ENCODE measurements at regions not wholly inside any gene's neighbourhood (a gene's known extent, or its start where the extent isn't known, plus 50 kb on each side); places are given as distances from the start of the nearest gene placed in this dataset.

DNA sequence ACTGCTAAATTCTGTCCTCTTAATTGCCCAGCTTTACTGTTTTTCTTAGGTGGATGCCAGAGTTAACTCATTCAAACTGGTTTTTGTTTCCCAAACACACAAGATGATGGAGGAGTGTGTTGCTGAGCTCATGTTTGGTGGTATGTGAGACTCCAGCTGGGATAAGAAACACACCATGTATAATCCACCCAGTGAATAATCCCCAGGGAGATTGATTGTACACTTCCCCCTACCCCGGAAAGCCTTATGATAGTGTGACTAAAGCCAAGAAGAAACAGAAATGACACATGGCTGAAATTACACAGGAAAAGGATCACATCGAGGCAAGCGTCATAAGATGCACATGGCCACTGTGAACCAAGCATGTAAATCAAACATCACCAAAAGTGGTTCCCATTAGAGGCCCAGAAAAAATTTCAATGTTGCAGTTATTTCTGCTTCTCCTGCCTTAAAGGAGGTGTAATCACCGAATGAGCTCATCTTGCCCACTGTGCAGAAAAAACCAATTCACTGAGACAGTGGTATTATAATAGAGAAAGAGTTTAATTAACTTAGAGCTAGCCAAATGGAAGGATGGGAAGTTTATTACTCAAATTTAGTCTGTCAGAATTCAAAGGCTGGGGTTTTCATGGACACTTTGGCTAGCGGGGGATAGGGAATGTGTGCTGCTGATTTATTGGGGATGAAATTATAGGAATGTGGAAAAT, 56.7 kb upstream of the MAGI1 start:
- no peak overlapping the region for H3K27ac Mint-ChIP-seq
- H3K4me3 Mint-ChIP-seq: no peak overlapping the region
- whole genome bisulfite sequencing, 2 experiments (ENCODE audit: insufficient coverage in 1 of 2, insufficient read length in 1 of 2): 94 to 95% methylated on average over 4 to 5 of the region's 5 CpGs
- Histone ChIP-seq H3K4me3 (ENCODE audit: low read length) (no peak overlapping the region), H3K4me1 (ENCODE audit: control insufficient read depth, insufficient read depth, low read length) (no peaks in the 10 kb centered on the region), H3K9ac (ENCODE audit: extremely low read depth, low read length, poor library complexity, severe bottlenecking) (no peak overlapping the region), H3K9me3 (ENCODE audit: control insufficient read depth, low read length) (no peaks in the 10 kb centered on the region), H3K27me3 (ENCODE audit: control insufficient read depth, insufficient read depth, low read length, poor library complexity, severe bottlenecking) (no peaks in the 10 kb centered on the region), H3K27ac (ENCODE audit: low read depth, low read length) (no peak overlapping the region), H3K36me3 (ENCODE audit: control insufficient read depth, insufficient read depth, low read length) (no peaks in the 10 kb centered on the region)
- no peaks in the 10 kb centered on the region for H3K27me3 Mint-ChIP-seq (ENCODE audit: insufficient read depth)
- H3K9me3 Mint-ChIP-seq: peaks cover 8% of the 10 kb centered on the region
- peaks cover 14% of the 10 kb centered on the region for H3K4me1 Mint-ChIP-seq
- DNase-seq: no peak
- TF ChIP-seq, protein P1, sequence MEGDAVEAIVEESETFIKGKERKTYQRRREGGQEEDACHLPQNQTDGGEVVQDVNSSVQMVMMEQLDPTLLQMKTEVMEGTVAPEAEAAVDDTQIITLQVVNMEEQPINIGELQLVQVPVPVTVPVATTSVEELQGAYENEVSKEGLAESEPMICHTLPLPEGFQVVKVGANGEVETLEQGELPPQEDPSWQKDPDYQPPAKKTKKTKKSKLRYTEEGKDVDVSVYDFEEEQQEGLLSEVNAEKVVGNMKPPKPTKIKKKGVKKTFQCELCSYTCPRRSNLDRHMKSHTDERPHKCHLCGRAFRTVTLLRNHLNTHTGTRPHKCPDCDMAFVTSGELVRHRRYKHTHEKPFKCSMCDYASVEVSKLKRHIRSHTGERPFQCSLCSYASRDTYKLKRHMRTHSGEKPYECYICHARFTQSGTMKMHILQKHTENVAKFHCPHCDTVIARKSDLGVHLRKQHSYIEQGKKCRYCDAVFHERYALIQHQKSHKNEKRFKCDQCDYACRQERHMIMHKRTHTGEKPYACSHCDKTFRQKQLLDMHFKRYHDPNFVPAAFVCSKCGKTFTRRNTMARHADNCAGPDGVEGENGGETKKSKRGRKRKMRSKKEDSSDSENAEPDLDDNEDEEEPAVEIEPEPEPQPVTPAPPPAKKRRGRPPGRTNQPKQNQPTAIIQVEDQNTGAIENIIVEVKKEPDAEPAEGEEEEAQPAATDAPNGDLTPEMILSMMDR (conservative IDR thresholded peaks at IDR 0.05): no peak
- H3K36me3 Mint-ChIP-seq (ENCODE audit: low read depth): no peaks in the 10 kb centered on the region

DNA sequence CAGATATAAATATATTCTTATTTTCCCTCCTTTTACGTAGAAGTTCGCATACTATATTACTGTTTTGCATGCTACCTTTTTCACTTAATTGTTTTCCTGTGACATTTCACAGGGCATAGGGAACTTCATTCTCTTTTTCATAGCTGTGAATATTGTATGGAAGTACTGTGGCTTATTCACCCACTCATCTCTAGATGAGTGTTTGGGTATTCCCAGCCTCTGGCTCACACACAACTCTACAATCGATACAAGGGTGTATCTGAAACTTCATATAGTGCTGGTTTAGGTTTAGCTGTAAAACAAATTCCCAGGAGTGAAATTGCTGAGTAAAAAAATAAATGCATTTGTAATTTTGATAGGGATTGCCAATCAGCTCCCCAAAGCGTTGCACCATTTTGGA, 55.3 kb upstream of the MAGI1 start:
- Mint-ChIP-seq H3K4me3 (no peak overlapping the region), H3K4me1 (peaks cover 6% of the 10 kb centered on the region), H3K36me3 (ENCODE audit: low read depth) (no peaks in the 10 kb centered on the region), H3K27me3 (ENCODE audit: insufficient read depth) (no peaks in the 10 kb centered on the region), H3K9me3 (peaks cover 8% of the 10 kb centered on the region), H3K27ac (no peak overlapping the region)
- Histone ChIP-seq H3K27ac (ENCODE audit: low read depth, low read length) (no peak overlapping the region), H3K27me3 (ENCODE audit: control insufficient read depth, insufficient read depth, low read length, poor library complexity, severe bottlenecking) (no peaks in the 10 kb centered on the region), H3K36me3 (ENCODE audit: control insufficient read depth, insufficient read depth, low read length) (no peaks in the 10 kb centered on the region), H3K9ac (ENCODE audit: extremely low read depth, low read length, poor library complexity, severe bottlenecking) (no peak overlapping the region), H3K4me3 (ENCODE audit: low read length) (no peak overlapping the region), H3K9me3 (ENCODE audit: control insufficient read depth, low read length) (no peaks in the 10 kb centered on the region), H3K4me1 (ENCODE audit: control insufficient read depth, insufficient read depth, low read length) (no peaks in the 10 kb centered on the region)
- 90 to 95% methylated on average over 1 to 4 of the region's 4 CpGs for WGBS, 2 experiments (ENCODE audit: insufficient coverage in 1 of 2, insufficient read length in 1 of 2)
- TF ChIP-seq, protein P1 (conservative IDR thresholded peaks at IDR 0.05): no peak
- DNase-seq: no peak

DNA sequence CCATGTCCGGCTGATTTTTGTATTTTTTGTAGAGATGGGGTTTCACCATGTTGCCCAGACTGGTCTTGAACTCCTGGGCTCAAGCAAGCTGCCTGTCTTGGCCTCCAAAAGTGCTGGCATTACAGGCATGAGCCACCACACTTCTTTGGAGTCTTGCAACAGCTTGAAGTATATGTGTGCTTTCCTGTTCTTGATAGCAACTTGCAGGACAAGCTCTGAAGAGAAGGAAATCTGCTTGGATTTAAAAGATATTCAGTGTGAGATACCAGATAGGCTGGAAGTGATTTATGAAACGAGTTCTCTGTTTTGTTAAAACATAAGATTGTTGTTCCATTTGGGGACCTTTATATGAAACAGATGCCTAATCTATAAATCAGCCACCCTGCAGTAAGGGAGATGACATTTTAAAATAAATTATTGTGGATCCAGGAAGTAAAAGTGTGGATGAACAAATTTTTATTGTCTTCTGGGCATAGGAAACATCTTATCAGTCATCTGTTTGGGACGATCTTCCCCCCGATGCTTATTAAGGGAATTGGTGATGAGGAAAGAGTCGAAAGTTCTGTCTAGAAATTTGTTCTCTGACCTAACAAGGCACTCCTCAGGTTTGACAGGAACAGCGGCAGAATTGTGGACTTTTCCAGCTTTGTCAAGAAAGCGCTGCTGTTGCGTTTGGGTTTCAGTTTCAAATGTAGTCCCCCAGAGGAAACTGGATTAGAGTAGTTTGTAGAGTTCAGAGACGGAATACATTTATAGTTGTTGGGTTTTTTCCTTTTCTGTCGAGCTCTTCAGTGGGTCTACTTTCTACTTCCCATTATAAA, 53.7 kb upstream of the MAGI1 start:
- Histone ChIP-seq H3K27ac (ENCODE audit: low read depth, low read length) (no peak overlapping the region), H3K4me3 (ENCODE audit: low read length) (no peak overlapping the region), H3K9me3 (ENCODE audit: control insufficient read depth, low read length) (no peaks in the 10 kb centered on the region), H3K4me1 (ENCODE audit: control insufficient read depth, insufficient read depth, low read length) (no peaks in the 10 kb centered on the region), H3K27me3 (ENCODE audit: control insufficient read depth, insufficient read depth, low read length, poor library complexity, severe bottlenecking) (no peaks in the 10 kb centered on the region), H3K36me3 (ENCODE audit: control insufficient read depth, insufficient read depth, low read length) (no peaks in the 10 kb centered on the region), H3K9ac (ENCODE audit: extremely low read depth, low read length, poor library complexity, severe bottlenecking) (no peak overlapping the region)
- TF ChIP-seq, protein P1 (conservative IDR thresholded peaks at IDR 0.05): no peak
- WGBS, 2 experiments (ENCODE audit: insufficient coverage in 1 of 2, insufficient read length in 1 of 2): 89% methylated on average over 7 to 9 of the region's 10 CpGs
- H3K4me3 Mint-ChIP-seq: no peak overlapping the region
- H3K9me3 Mint-ChIP-seq: peaks cover 8% of the 10 kb centered on the region
- peaks cover 3% of the 10 kb centered on the region for H3K4me1 Mint-ChIP-seq
- no peak for DNase-seq
- H3K36me3 Mint-ChIP-seq (ENCODE audit: low read depth): no peaks in the 10 kb centered on the region
- no peak overlapping the region for H3K27ac Mint-ChIP-seq
- no peaks in the 10 kb centered on the region for H3K27me3 Mint-ChIP-seq (ENCODE audit: insufficient read depth)
